ENCODE measurements at regions not wholly inside any gene's neighbourhood (a gene's known extent, or its start where the extent isn't known, plus 50 kb on each side); places are given as distances from the start of the nearest gene placed in this dataset.

DNA sequence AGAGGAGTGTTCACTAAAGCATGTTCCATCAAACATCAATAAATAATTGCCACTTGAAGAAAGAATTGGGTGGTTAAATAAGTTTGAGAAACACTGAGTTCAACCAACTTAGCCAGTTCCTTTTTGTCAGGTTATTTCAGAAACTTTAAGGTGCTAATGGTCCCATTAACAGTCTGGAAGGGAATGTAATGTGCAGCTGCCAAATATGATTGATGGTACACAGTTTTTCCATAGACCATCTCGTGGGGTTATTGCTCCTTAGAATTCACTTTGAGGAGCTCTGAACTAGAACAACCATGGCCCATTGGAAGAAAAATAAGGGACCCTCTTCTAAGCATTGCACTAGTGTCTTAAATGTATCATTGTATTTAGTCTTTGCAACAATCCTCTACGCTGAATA lies 185.8 kb upstream of the NR2F2 start:
- TF ChIP-seq SNAI2 (CRISPR knock-in tag; IDR thresholded peaks at IDR 0.05) (no peak), RARB (CRISPR knock-in tag; IDR thresholded peaks at IDR 0.05) (no peak), CSRNP3 (CRISPR knock-in tag; IDR thresholded peaks at IDR 0.05) (no peak), ZNF70 (CRISPR knock-in tag; IDR thresholded peaks at IDR 0.05) (no peak), ARNTL (CRISPR knock-in tag; IDR thresholded peaks at IDR 0.05; ENCODE audit: borderline replicate concordance, low read depth) (no peak), ZFP3 (CRISPR knock-in tag; IDR thresholded peaks at IDR 0.05) (no peak), ZC3H10 (CRISPR knock-in tag; IDR thresholded peaks at IDR 0.05) (no peak), ZFP30 (CRISPR knock-in tag; IDR thresholded peaks at IDR 0.05) (no peak), ISL1 (CRISPR knock-in tag; IDR thresholded peaks at IDR 0.05) (no peak), ZNF8 (CRISPR knock-in tag; IDR thresholded peaks at IDR 0.05) (no peak)
- TF ChIP-seq, protein P1, sequence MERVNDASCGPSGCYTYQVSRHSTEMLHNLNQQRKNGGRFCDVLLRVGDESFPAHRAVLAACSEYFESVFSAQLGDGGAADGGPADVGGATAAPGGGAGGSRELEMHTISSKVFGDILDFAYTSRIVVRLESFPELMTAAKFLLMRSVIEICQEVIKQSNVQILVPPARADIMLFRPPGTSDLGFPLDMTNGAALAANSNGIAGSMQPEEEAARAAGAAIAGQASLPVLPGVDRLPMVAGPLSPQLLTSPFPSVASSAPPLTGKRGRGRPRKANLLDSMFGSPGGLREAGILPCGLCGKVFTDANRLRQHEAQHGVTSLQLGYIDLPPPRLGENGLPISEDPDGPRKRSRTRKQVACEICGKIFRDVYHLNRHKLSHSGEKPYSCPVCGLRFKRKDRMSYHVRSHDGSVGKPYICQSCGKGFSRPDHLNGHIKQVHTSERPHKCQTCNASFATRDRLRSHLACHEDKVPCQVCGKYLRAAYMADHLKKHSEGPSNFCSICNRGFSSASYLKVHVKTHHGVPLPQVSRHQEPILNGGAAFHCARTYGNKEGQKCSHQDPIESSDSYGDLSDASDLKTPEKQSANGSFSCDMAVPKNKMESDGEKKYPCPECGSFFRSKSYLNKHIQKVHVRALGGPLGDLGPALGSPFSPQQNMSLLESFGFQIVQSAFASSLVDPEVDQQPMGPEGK (CRISPR knock-in tag; IDR thresholded peaks at IDR 0.05; ENCODE audit: borderline replicate concordance), result no peak
- TF ChIP-seq, protein P2, sequence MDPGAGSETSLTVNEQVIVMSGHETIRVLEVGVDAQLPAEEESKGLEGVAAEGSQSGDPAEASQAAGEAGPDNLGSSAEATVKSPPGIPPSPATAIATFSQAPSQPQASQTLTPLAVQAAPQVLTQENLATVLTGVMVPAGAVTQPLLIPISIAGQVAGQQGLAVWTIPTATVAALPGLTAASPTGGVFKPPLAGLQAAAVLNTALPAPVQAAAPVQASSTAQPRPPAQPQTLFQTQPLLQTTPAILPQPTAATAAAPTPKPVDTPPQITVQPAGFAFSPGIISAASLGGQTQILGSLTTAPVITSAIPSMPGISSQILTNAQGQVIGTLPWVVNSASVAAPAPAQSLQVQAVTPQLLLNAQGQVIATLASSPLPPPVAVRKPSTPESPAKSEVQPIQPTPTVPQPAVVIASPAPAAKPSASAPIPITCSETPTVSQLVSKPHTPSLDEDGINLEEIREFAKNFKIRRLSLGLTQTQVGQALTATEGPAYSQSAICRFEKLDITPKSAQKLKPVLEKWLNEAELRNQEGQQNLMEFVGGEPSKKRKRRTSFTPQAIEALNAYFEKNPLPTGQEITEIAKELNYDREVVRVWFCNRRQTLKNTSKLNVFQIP (CRISPR knock-in tag; IDR thresholded peaks at IDR 0.05; ENCODE audit: borderline replicate concordance, low read depth), result no peak
- TF ChIP-seq, protein P3, sequence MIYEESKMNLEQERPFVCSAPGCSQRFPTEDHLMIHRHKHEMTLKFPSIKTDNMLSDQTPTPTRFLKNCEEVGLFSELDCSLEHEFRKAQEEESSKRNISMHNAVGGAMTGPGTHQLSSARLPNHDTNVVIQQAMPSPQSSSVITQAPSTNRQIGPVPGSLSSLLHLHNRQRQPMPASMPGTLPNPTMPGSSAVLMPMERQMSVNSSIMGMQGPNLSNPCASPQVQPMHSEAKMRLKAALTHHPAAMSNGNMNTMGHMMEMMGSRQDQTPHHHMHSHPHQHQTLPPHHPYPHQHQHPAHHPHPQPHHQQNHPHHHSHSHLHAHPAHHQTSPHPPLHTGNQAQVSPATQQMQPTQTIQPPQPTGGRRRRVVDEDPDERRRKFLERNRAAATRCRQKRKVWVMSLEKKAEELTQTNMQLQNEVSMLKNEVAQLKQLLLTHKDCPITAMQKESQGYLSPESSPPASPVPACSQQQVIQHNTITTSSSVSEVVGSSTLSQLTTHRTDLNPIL (CRISPR knock-in tag; IDR thresholded peaks at IDR 0.05; ENCODE audit: low read depth), result no peak

All from SK-N-SH treated with all-trans-retinoic acid at 6 μM for 48 hours (cell line).